Activated T-helper 9 cell treated with anti-CD3 and anti-CD28 coated beads, Interleukin-2, amount 50 U/mL, for 16 hours (primary cell): ENCODE measurements at regions not wholly inside any gene's neighbourhood (a gene's known extent, or its start where the extent isn't known, plus 50 kb on each side); places are given as distances from the start of the nearest gene placed in this dataset.
A peak's percentile ranks its signal among the peaks of the same experiment; 100 is the strongest.
"Not testable (repeated sequence)": the region's sequence is repeated elsewhere in the genome, so short reads cannot be mapped to it uniquely, and the experiment has no call there.

ENCODE experiments used
- DNase-seq: peaks from one replicate; pipeline ENCODE4 v3.0.0-alpha.2; 2020; ENCODE audit warnings: low read depth

DNA sequence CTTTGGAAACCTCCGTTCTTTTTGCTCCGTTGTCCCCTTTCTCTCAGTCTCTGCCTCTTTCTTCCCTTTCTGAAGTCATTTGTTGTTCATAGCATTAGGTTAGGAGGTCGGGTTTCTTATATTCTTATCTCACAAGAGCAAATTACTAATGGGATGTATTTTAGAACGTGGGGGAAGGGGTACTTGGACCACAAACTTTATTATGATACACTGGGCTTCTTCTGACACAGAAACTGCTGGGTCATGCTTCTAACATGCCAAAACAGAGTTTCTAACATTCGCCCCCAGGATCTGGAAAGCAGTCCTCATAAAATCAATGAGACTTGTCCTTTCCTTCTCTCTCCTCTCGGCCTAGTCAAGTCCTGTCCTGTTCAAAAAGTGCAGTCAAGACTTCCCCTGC lies 334.4 kb downstream of the GADD45G start:
- DNase-seq = no peak

DNA sequence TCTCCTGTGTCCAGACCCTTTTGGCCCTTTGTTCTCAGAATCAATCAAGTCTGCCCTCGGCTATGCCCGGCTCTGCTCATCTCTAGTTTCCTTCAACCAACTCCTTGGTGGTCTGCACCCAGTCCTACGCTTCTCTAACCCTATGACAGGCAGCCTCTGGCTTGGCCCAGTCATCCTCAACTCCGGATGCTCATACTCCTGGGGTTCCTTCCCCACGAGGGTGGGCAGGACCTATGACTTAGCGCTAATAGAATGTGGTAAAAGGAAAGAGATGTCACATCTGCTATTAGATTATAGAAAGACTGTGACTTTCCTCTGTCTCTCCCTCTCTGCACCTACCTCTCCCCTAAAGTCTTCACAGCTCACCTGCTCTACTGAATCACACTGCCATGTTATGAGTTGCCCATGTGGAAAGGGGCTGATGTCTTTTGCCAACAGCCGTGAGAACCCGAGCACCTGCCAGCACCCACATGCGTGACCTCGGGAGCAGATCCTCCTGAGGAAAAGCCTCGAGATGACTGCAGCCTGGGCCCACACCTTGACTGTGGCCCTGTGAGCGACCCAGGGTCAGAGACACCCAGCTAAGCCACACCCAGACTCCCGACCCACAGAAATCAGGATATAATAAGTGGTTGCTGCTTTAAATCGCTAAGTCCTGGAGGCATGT lies 334.9 kb downstream of the GADD45G start:
- no peak for DNase-seq

DNA sequence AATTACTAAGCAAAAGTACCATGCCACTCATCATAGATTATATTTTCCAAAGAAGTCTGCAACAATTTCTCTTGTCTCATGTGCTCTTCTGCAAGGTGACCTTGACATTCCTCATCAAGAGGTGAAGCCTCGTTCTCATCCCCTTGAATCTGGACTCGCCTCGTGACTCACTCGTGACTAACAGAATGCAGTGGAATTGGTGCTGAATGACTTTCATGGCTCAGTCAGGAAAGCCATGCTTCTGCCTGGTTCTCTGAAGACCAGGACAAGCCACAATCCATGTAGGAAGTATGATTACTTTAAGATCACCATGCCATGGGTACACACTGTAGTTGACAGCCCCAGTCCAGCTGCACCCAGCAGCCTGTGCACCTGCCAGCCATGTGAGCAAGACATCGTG lies 335.8 kb downstream of the GADD45G start:
- no peak for DNase-seq

DNA sequence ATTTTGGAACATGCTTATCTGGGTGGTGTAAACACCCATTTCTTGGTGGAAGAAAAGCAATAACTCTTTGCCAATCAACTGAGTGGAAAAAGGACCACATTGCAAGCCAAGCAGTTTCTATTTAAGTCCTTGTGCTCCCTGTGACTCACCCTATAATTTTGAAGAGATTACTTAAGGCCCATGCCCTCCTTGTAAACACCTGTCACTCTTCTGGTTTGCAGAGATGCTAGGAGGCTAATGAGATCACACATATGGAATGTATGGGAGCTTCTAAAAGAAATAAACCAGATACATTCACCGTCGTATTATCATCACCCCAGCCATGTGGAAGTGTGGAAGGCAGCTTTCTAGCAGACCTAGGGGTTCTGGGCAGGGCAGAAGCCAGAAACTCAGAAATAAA lies 337.1 kb downstream of the GADD45G start:
- no peak for DNase-seq

- no peak for DNase-seq
Observed at GRCh38 chr9:89942643-89943042, 337.8 kb downstream of the GADD45G start.

GRCh38 chr9:89943309-89943708 lies 338.5 kb downstream of the GADD45G start:
- DNase-seq = no peak

DNA sequence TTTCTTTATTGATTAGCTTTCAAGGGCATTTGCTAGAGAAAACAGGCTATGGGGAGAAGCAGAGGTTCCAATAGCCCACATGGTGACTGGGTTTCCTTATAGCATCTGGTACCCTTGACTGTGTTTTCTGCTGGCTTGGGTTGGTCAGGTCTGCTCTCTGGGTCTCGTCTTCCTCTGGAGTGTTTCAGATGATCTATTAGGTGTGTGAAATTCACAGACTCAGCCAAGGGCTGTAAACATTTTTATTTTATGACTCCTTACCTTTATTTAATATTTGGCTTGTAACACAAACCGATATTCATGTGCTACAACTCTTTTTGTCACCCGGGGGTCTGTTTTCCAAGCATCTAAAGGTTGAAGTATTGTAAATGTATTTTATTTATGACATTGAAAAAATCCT lies 338.9 kb downstream of the GADD45G start:
- no peak for DNase-seq

DNA sequence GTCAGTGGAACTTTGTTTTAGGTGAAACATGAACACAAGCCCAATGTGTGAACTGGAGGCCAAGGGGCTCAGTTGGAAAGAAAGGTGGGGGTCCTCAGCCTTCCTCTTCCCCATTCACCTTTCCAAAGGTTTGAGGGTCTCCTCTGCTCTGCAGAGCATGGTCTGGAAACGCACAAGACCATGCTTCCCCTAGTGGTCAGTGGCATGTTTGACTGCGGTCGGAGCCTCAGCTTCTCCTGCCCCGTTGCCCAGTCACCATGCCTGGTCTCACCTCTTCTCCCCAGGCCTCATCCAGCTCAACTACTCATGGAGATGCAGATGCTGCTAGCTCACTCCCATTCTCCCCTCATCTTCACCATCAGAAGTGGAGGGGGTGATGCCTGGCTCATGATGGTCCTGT lies 340.3 kb downstream of the GADD45G start:
- no peak for DNase-seq

DNA sequence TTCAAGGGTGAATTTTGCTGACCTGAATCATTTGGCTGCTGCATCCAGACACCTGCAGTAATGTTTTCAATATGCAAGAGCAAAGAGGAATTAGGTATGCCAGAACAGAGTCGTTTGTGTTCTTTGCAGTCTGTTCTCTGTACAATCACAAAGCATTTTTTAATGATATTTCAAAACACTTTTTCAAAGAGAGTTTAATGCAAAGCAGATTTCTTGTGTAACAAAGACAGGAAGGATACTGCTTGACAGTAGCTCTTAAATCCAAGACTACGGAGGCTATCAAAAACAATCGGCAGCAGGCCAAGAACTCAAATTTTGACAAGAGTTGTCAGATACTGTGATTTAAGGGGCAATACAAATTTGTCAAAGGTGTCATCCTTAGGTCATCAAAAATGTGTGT lies 341.9 kb downstream of the GADD45G start:
- no peak for DNase-seq

GRCh38 chr9:89949111-89949510 lies 344.3 kb downstream of the GADD45G start:
- DNase-seq = no peak

DNA sequence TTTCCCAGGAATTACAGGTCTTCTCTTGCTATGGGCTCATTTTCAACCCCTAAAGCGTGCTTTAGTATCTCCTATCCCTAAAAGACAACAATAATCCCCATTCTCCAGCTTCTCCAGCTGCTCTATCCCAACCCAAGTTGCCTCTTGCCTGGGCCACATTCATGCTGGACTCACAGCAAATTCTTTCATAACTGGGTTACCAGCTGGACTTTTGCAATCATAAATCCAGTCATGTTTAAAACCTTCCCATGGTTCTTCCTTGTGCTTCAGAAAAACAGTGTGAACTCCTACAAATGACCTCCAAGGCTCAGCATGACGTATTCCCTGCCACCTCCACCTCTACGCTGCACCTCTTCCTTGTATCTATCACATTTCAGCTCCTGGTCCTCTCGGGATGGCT lies 346.9 kb downstream of the GADD45G start:
- no peak for DNase-seq

DNA sequence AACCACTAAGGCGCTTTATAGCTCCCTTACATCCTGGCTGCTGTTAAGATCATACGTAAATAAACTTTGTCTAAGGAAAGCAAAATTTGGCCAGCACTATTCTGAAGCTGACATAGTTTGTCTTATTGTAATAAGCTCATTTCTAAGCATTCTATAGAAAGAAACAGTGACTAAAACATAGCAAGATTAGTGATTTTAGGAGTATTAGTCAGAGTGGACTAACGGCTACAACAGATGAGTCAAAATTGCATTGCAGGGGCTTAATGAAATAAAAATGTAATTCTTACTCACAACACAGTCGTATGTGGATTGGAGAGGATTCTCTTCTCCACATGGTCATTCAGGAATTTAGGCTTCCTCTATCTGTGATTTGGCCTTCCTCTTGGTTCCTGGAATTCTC lies 347.6 kb downstream of the GADD45G start:
- no peak for DNase-seq

- DNase-seq = not testable (repeated sequence)
Observed at GRCh38 chr9:89953263-89953662, 348.5 kb downstream of the GADD45G start.

DNA sequence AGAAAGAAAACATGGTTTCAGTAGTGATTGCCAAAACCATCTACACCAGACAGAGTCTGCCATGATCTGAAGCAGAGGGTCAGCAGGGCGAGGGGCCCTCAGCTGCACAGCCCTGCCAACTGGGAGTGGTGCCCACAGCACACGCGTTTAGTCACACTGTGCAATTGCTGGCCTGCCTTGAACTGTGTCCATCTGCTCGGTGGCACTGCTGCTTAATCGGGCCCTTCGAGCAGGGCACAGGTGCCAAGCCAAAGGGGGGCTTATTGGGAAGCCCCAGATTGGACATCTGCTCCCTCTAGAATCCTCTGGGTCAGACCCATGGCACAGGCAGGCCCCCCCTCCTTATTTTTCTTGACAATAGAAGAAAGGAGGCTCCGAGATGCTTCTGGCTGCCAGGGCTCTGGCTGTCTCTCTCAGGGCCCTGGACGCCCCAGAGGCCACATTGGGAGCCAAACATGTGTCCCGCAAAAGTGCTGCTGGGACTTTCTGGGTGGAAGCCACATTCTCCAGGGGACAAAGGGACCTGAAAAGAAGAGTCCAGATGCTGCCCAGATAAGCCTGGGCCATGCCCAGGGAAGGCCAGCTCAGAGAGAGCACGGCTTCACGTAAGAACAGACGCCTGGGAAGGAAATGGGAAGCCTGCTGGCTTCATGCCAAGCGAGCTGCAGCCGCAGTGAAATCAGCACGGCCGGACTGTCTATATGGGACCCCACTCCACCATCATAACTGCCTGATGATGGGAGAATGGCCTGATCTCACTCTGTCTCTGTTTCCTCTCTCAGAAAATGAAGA lies 349.2 kb downstream of the GADD45G start:
- no peak for DNase-seq

DNA sequence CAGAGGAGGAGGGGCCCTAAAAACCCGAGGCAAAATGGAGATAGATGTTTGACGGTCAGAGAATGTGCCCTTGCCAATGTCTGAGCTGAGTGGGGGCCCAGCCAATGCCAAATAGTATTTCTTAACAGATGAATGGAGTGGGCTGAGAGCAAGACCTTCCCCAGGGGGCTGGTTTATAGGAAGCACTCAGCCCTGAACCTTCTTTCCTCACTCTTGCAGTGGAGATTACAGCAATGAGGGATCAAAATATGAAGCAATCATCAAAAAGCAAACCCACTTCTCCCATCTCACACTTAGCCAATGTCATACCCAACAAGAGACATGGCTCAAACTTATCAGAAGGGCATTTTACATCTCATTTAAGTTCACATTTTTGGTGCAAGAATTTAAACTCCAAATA lies 350.3 kb downstream of the GADD45G start:
- no peak for DNase-seq

DNA sequence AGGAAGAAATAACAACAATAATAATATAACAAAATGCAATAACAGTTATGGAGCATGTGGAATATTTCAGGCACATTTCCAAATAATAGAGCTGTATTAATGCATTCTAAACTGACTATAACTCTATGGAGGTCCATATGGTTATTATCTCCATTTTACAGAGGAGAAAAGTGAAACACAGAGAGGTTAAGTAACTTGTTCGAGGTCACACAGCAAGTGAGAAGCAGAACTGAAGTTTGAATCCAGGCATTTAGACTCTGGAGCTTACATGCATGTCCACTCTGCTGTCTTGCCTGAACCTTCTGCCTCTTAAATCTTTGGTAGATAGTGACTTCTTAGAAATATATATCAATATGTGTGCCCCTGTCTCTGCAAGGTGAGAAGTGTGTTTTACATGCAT lies 350.8 kb downstream of the GADD45G start:
- no peak for DNase-seq

DNA sequence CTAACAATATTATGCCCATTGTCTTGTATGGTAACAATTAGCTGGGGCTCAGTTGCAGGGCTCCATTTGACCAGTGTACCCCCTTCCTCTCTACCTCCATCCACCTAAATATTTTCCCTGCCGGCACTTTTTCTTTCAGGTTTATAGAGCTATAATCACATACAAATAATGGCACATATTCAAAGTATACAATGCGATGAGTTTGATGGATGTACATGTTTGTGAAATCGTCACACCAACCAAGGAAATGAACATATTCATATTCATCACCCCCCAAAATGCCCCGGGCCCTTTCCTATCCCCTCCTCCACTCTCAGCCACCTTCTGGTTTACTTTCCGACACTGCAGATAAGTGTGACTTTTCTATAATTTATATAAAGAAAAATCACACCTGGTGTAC lies 351.5 kb downstream of the GADD45G start:
- DNase-seq = no peak

DNA sequence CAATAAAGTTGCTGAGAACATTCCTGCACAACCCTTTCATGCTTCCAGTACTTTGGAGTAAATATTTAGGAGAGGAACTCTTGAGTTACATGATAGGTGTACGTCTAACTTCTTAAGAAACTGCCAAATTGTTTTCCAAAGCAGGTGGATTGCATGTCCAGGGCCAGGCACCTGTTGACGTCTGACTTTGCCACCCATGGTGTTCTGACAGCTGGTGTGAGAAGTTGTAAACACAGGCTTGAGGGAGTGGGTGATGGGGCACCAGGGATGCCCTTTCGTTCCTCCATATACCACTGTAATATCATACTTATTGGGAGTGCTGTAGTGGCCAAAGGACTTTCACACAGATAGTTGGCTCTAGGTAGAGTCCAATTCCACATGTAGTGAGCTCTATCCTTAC lies 352.1 kb downstream of the GADD45G start:
- no peak for DNase-seq

- DNase-seq = no peak
Observed at GRCh38 chr9:89958086-89958485, 353.3 kb downstream of the GADD45G start.

DNA sequence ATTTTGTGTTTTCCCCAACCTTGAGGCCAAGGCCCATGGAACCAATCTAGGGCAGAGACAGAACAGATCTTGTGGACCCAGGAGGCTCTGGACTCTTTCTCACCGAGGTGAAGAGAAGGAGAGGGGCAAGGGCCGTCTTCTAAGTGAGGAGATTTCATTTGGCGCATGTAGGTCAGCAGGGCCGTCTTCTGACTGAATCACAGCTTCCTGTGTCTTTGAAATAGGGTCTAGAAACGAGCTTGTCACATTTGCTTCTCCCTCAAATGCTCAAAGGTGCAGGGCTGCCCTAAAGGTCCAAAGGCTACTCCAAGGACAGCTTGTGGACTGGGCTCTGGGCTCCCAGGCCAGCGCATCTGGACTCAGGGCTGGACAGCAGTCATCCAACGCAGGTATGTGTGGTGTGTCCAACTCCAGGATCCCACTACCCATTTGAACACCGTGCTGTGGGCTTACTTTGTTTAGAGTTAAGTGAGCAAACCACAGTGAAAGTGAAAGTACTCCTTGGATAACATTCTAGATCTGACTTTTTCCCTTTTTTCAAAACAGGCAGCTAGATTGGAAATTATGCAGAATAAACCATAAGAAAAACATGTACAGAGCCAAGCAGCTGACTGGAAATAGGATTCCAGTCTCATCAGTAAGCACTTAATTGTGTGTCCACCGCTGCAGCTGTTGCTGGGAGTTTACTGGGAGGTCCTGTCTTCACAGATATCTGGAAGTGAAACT lies 357.0 kb downstream of the GADD45G start:
- DNase-seq = no peak

GRCh38 chr9:89963280-89963679 lies 358.5 kb downstream of the GADD45G start:
- no peak for DNase-seq

DNA sequence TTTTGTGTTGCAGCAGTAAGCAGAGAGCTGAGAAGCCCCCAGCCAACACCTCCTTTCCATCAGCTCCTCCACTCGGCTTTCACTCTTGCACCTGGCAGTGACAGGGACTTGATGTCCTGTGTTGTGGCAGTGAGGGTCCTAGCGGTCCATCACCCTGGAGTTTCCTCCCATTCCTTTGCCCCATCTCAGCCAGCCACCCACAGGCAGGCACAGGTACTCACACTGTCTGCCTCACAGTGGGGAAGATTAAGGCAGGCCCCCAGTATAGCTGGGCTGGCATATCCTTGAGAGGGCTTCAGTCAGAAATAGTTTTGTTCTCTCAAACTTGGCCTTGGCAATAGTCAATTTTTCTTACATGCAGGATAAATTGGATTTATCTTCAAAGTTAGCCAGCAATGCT lies 362.7 kb downstream of the GADD45G start:
- no peak for DNase-seq

GRCh38 chr9:89969156-89969675 lies 364.4 kb downstream of the GADD45G start:
- DNase-seq = peak; percentile 6
